HG03159 (cell line): ENCODE measurements at regions not wholly inside any gene's neighbourhood (a gene's known extent, or its start where the extent isn't known, plus 50 kb on each side); places are given as distances from the start of the nearest gene placed in this dataset.
A peak's percentile ranks its signal among the peaks of the same experiment; 100 is the strongest.

ENCODE experiments used
- ATAC-seq: cut with Tn5 transposase; IDR thresholded peaks from one replicate; pipeline ENCODE4 v1.9.1; 2021; ENCODE audit warnings: mild to moderate bottlenecking, moderate library complexity; ENCODE audit not compliant: unreplicated experiment

DNA sequence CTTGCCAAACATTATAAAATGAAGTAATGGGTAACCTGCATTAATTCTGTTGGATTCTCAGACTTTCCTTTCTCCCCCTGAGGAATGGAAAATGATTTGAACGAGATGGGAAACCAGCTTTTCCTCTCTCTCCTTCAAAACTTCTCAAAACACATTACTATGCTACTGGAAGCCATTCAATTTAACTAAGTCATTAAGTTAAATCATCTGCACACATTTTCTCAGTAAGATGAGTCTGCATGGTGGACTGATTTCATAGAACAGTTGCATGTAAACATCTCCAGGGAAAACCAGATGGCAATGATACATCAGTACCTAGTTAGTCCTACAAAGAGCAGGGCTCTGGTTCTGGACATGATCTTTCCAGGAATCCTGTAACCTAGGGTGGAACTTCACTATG, 59.9 kb downstream of the BMP4 start:
- ATAC-seq = no peak

DNA sequence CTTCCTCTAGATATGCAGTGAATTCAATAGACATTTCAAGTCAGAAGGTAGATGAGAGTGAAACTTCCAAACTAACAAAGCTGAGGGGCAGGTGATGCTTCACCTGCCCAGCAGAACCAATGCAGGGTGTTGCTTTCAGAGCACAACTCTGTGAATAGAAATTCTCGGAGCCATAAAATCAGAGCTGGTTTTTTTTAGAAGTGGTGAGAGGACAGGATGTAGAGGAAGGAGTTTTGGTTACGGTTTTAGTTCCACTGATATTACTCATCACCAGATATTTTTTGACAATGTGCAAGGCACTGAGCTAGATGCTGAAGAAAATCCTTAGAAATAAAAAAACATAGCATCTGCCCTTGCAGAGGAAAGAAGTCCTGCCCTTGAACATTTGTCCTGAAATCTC, 62.2 kb downstream of the BMP4 start:
- ATAC-seq = peak; percentile 82

DNA sequence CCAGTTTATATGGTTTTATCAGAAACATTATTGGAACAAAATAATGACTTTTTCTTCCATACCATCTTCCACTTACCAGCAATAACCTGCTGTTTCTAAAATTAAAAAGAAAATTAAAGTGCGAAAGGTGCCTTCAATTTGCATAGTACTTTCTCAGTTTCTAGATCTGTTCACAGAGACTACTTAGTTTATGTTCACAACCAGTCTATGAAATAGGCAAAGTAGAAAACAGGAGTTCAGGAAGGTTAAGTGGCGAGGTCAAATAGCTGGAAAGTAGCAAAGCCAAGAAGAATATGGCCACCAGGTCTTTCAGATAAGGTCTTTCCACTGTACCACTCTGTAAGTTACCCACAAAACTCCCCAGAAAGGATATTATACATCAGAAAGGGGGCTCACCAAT, 63.3 kb downstream of the BMP4 start:
- no peak for ATAC-seq

GRCh38 chr14:53890611-53891101, 66.0 kb downstream of the BMP4 start:
- ATAC-seq = no peak

GRCh38 chr14:53888535-53889386, 67.9 kb downstream of the BMP4 start:
- ATAC-seq = no peak

- ATAC-seq = no peak
Measured at GRCh38 chr14:53885136-53885640, 71.4 kb downstream of the BMP4 start.

- ATAC-seq = no peak
Measured at GRCh38 chr14:53884601-53885000, 72.0 kb downstream of the BMP4 start.

- no peak for ATAC-seq
Measured at GRCh38 chr14:53883739-53884138, 72.9 kb downstream of the BMP4 start.

GRCh38 chr14:53882684-53883083, 73.9 kb downstream of the BMP4 start:
- no peak for ATAC-seq

GRCh38 chr14:53881921-53882320, 74.7 kb downstream of the BMP4 start:
- ATAC-seq = no peak

DNA sequence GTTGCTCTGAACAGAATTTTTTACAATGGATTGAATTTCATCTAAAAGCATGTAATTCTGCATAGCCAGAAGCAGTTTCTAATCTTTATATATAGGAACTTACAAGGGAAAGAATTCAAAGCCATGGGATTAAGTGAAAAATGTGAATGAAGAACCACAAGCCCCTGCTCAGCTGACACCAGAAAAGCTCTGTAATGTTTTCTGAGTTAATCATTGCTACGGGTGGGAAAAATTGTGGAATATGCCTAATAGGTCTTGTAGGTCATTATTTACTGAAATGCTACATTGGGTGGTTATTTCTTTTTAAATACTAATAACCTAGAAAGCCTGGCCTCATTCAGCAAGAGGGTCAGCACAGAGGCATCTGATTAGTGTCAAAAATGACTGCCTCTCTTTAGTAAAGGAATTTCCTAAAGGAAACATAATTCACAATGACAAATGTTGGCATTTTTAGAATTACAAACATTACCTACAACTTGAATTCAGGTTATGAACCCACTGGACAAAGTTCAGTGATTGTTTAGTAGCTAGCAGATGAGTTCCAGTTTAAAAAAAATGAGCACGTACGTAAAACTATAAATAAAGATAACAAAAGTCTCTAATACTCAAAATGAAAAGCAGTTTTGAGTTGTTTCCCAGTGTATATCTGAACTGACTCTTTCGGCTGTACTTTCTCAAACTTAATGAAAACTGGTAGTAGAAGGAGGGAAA, 75.3 kb downstream of the BMP4 start:
- no peak for ATAC-seq

GRCh38 chr14:53880761-53881160, 75.9 kb downstream of the BMP4 start:
- no peak for ATAC-seq

- no peak for ATAC-seq
Measured at GRCh38 chr14:53879747-53880146, 76.9 kb downstream of the BMP4 start.

DNA sequence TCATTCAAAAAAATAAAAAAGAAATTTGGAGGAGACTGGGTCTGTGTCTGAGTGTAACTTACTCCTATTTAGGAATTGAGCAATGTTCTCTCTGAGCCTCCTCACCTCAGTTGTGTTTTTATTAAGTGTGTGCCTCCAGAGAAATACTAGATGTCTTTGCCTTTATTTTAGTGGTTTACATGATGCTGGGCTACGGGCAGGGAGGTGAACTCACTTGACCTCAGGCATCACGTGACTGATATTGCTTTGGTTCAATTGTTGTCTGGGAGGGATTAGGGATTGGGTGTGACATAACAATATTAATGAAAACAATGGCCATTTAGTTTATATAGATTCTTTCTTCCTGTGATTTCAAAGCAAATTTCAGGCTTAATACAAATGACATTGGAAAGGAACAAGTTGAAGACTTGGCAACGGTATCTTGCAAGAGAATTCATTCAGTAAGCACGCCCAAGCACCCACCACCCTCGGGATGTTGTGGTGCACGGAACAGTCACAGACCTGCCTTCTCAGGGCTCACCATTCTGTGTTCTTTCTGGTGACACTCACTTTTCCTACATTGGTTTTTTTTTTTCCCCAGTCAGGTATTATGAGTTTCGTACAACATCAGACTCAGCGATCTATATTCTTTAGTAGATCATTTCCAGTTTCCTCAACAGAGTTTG, 77.5 kb downstream of the BMP4 start:
- ATAC-seq = no peak

DNA sequence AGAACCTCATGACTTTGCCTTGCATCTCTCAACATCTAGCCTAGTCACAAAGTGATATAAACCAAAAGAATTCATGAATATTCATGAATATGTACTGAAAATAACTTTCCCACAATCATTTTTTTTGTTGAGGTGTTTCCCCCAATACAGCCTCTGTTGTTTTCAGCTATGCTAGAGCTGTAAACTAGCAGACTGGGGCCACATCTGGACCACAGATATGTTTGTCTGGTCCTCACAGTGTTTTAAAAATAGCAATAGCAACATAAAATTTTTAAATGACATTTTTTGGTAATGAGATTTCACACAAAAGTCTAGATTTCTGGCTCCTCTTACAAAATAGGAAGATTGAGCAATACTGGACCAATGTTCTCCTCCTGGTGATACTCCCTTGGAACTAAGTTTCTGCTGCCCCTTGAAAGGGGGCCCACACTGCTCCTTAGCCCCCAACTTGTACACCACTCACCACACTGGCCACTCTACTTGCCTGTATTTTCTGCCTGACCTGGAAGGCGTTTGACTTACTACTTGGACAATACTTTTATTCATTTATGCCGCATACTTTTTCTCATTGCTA, 81.2 kb downstream of the BMP4 start:
- ATAC-seq = no peak

- ATAC-seq = no peak
Measured at GRCh38 chr14:53874704-53875103, 81.9 kb downstream of the BMP4 start.

GRCh38 chr14:53872681-53873089, 83.9 kb downstream of the BMP4 start:
- no peak for ATAC-seq

DNA sequence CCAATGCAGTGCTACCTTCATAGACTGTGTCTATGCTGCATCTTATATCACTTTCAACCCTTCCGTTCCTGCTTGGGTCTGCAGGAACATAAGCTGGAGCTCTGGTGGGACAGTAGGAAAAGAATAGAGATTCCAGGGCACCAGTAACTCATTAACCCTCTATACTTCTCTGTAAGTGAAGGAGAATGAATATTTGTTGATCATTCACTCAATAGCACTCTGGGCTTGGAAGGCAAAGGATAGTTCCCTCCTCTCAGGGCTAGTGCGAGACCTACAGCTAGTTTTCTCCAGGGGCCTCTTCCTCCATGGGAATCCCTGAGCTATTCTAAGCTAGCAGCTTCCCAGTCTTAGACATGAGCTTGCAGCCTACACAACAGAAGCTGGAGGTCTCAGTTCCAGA, 84.7 kb downstream of the BMP4 start:
- no peak for ATAC-seq

DNA sequence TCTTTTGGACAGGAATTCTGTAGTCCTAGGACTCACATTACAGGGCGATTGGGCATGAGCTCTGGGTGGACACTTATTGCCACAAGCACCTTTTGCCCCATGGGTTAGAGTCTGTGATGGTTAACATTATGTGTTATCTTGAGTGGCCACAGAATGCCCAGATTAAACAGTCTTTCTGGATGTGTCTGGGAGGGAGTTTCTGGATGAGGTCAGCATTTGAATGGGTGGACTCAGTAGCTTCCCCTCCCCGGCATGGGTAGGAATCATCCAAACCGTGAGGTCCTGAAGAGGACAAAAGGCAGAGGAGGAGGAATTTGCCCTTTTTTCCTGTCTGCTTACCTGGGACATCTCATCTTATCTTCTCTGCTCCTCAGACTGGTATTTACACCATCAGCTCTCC, 85.6 kb downstream of the BMP4 start:
- ATAC-seq = no peak

DNA sequence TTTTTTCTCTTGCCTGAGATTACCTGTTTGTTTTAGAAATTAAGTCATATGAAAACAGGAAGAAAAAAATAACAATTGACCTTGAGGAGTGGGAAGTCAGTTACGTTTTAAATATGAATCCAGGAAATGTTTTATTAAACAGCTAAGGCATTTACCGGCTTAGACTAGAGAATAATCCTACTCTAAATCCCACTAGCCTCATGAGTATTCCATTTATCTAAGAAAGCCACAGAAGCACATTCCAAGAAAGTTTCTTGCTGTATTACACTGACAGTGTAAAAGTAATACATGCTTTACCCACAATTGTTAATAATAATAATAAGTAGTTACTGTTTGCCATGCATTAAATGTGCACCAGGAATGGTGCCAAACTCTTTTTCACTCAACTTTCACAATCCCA, 90.9 kb downstream of the BMP4 start:
- no peak for ATAC-seq

DNA sequence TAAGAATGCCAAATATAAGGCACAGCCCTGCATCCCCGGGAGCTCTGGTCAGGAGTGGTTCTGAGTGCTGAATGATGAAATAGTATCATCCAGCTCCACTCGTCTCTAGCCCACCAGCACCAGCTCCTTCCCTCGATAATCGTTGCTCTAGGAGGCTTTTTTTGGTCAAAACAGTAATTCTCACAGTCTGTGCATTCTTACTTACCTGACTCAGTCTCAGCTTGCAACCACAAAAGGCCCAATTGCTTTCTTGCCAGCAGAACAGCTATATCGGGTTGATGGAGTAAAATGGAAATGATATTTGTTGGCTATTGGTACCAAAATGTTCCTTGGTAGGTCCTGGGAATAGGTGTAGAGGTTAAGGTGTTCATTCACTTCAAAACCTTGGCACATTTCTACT, 94.8 kb downstream of the BMP4 start:
- ATAC-seq = no peak
